ENCODE measurements at regions not wholly inside any gene's neighbourhood (a gene's known extent, or its start where the extent isn't known, plus 50 kb on each side); places are given as distances from the start of the nearest gene placed in this dataset.

GRCh38 chr3:43159876-43160255, 54.0 kb upstream of the POMGNT2 start:
- TF ChIP-seq MAFK (IDR thresholded peaks at IDR 0.05; ENCODE audit: low read depth, low read length) (no peak), RFX5 (IDR thresholded peaks at IDR 0.05; ENCODE audit: low read depth, low read length) (no peak), CTCF (conservative IDR thresholded peaks at IDR 0.05; ENCODE audit: low read depth, low read length) (no peak)

Data from IMR-90 (cell line).